Jurkat, Clone E6-1 (cell line): ENCODE measurements at regions not wholly inside any gene's neighbourhood (a gene's known extent, or its start where the extent isn't known, plus 50 kb on each side); places are given as distances from the start of the nearest gene placed in this dataset.
"Not testable (repeated sequence)": the region's sequence is repeated elsewhere in the genome, so short reads cannot be mapped to it uniquely, and the experiment has no call there.

ENCODE experiments used
- DNase-seq: peaks from one replicate; pipeline ENCODE4 v3.0.0-alpha.2; 2011; ENCODE audit warnings: low read depth, low spot score
- H3K4me3 ChIP-seq: 2 replicates; pipeline ENCODE4 v1.5.1; 2011; ENCODE audit warnings: mild to moderate bottlenecking, low read length, control low read depth, moderate library complexity

DNA sequence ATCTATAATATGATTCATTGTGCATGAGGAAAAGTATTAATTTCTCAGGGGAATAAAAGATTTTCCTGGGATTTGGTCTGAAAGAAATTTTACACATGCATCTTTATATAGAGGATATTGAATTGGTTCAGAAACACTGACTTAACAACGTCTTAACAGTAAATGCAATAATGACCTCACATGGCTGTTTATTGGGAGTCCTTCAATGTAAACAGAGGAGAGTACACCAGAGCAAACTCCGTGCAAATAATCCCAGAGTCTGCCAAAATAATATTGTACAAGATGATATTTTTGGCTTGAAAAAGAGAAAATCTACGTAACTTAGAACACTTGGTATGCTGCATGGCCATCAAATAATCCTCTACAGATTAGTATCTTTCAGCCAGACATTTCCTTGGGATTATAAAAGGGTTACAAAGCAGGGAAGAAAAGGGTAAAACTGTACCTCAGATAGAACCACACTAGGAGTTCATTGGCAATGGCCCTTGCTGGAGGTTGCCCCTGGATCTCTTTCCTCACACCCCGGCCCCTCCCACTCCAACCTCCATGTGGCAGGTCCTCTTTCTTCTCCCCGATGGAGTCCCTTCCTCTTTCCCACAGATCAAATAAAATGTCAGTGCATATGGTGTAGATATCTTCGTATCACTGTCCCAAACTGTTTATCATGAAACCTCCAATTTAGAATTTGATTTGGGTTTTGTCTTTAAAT lies 196.4 kb downstream of the EVX1 start:
- DNase-seq = no peak
- no peak overlapping the region for H3K4me3 ChIP-seq

GRCh38 chr7:27442455-27442854 lies 199.9 kb downstream of the EVX1 start:
- DNase-seq = no peak
- H3K4me3 ChIP-seq = no peak overlapping the region

- H3K4me3 ChIP-seq, DNase-seq: not testable (repeated sequence)
These were observed 206.4 kb downstream of the EVX1 start for GRCh38 chr7:27449046-27449445.

GRCh38 chr7:27453702-27454405 lies 208.8 kb downstream of the HIBADH start:
- H3K4me3 ChIP-seq = no peak overlapping the region
- no peak for DNase-seq

- DNase-seq, H3K4me3 ChIP-seq: not testable (repeated sequence)
These were observed 205.6 kb downstream of the HIBADH start for GRCh38 chr7:27457120-27457519.

DNA sequence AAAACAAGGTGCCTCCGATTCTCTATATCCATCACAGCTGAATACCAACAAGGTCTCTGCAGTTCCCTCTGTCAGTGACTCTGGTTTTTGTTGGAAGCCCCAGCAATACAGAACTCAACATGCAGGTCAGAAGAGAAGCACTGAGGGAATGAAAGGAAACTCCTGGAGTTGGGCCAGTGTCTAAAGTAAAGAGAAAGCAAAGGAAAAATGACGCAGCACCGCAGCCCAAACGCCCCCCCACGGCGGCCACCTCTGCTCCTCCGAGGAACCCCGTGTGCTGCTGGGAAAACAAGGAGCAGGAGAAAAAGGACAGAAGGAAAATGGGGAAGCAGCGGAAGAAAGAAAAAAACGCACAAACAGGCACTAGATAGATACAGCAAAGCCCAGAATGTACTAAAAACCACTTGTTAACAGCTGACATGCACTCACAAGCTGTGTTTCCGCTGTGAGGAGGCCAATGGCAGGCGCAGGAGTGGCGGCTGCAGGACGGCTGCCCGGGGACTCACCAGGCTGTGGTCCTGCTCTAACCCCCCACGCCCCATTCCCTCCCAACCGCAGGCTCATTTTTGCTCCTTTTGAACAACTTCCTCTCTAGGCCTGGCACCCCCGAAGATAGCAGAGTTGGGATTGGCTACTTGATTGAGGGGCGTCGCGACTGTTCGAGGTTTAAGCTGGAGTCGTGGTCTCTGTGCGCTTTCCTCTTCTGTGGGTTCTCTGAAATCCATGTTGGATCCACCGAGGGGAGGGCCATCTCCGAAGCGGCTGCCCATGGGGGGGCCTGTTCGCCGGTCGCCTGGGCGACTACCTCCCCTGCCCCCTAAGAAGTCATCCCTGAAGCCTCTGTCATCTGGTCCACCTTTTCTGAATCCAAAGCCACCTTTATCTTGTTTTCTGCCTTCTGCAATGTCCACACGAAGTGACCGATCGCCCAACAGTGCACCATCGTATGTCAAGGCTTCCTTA lies 204.8 kb downstream of the HIBADH start:
- DNase-seq, H3K4me3 ChIP-seq: not testable (repeated sequence)

DNA sequence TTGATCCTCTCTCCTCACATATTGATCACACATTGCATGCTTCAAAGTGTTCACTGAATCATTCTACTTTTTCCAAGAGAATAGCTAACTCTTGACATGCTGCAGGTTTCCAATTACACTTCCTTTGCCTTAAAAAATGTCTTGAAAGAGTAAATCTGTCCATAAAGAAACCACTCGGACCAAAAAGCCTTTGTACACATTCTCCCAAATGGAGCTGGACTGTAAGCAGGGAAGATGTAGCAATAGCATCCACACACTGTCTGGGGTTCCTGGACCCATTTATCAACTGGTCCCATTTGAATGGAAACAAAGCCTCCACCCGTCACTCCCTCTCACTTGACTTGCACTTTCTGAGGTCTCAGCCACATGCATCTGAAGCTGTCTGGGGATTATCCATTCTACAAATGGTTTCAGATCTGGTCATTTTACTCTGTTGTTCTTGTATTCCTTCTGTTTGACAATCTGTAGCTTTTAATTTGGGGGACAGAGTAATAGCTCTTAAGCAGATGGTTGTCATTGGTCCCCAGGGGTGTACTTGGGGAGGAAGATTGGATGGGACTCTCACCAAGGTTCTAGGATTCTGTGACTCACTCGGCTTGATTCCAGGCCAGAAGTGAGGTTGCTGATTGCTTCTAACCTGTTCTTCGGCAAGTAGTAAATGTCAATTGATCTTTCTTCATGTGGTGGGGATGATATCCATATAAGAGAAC lies 203.5 kb downstream of the HIBADH start:
- no peak overlapping the region for H3K4me3 ChIP-seq

GRCh38 chr7:27459731-27460053 lies 203.0 kb downstream of the HIBADH start:
- no peak for DNase-seq

More for the DNA sequence above, 203.5 kb downstream of the HIBADH start:
- DNase-seq = no peak

GRCh38 chr7:27462575-27463270 lies 200.0 kb downstream of the HIBADH start:
- no peak for DNase-seq
- H3K4me3 ChIP-seq = no peak overlapping the region

More at GRCh38 chr7:27459731-27460053, 203.0 kb downstream of the HIBADH start:
- no peak overlapping the region for H3K4me3 ChIP-seq

- no peak overlapping the region for H3K4me3 ChIP-seq
- no peak for DNase-seq
These were observed 197.7 kb downstream of the HIBADH start for GRCh38 chr7:27464970-27465369.

DNA sequence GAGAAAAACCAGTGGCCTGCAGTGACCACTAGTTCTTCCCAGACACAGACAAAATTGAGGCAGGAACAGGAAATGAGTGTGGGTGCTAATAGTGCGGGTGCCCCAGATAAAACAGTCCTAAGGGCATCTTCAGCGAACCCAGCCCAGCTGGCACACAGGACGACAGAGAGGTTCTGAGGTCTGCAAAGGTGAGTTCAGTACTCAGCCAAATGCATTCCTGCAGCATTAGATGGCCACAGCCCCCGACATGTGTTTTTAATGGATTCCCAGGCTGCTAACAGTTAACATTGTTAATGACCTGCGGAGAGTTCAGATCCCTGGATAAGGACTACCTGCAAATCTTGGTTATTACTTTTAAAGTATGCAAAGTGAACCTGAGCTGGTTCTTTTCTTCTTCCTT lies 196.0 kb downstream of the HIBADH start:
- no peak overlapping the region for H3K4me3 ChIP-seq
- no peak for DNase-seq

DNA sequence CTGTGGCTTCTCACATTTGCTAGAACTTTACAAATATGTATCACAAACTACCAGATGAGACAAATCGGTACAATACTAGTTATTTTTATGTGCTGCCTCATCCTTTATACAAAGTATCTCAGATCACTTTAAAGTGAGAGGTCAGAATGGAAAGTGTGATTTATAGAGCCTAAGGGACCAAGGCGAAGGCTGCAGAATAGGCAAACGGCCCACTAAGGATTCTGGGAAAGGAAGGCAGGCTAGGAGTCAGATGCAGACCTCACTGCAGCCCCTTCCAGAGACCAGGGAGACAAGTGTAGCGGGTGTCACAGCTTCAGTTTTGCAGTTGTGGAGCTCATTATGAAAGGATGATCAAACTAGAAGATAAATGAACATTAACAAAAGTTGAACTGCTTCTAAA lies 190.6 kb downstream of the HIBADH start:
- H3K4me3 ChIP-seq = no peak overlapping the region
- DNase-seq = no peak
